ENCODE measurements at regions not wholly inside any gene's neighbourhood (a gene's known extent, or its start where the extent isn't known, plus 50 kb on each side); places are given as distances from the start of the nearest gene placed in this dataset.

DNA sequence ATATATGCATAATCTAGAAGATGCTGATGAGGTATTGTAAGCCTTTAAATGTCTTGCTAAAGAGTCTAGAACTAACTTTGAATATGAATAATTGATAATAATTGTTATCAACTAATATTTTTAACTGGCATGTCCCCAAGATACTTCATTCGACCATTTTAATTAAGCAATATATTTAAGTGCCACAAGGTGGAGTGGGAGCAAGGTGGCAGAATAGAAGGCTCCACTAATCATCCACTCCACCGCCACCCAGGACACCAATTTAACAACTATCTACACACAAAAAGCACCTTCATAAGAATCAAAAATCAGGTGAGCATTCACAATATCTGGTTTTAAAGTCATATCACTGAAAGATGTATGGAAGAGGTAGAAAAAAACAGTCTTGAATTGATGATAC, 409.6 kb downstream of the SEC23A start:
- TF ChIP-seq CTCF (conservative IDR thresholded peaks at IDR 0.05 in 1 of 2, IDR thresholded peaks at IDR 0.05 in 1 of 2; ENCODE audit: low read depth in 1 of 2, low read length in 2 of 2) (no peak), EZH2 (IDR thresholded peaks at IDR 0.05; ENCODE audit: low read length, missing control alignments) (no peak)

All from fibroblast of lung (primary cell).